ENCODE measurements at regions not wholly inside any gene's neighbourhood (a gene's known extent, or its start where the extent isn't known, plus 50 kb on each side); places are given as distances from the start of the nearest gene placed in this dataset.
"Not testable (repeated sequence)": the region's sequence is repeated elsewhere in the genome, so short reads cannot be mapped to it uniquely, and the experiment has no call there.

- not testable (repeated sequence) for TF ChIP-seq CTCF (conservative IDR thresholded peaks at IDR 0.05); ZFX (IDR thresholded peaks at IDR 0.05)
These were observed 628.7 kb upstream of the ARRDC3 start for GRCh38 chr5:92011845-92012244.
